ENCODE measurements at regions not wholly inside any gene's neighbourhood (a gene's known extent, or its start where the extent isn't known, plus 50 kb on each side); places are given as distances from the start of the nearest gene placed in this dataset.

DNA sequence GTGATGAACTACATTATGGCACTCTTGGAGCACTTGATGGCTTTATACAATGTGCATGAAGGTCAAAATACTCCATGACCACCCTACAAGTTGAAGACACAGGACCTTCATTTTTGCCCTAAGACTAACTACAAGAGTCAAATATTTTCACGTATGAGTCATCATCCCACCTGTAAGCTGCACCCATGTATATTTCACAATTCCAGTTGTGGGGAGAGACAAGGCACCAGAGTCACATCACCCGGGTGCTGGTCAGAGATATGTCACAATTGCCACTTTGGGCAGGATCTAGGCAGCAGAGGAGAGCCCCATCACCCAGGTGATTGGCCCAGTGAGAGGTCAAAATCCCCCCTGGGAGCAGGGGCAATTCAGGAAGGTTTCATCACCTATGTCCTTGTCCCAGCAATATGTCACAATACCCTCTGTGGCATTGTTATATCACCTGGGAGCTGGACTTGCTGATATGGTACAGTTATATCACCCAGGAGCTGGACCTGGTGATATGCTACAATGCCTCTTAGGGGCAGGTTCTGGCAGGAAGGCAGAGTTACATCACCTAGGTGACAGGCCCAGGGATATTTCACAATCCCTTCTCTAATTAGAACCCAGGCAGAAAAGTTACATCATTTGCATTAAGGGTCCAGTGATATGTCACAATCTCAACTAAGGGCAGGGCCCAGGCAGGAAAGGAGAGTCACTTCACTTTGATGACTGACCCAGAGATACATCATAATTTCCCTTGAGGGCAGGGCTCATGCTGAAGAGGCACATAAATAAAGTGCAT, 1839.2 kb downstream of the TP53TG3F start:
- H3K27ac ChIP-seq (ENCODE audit: low read depth, low read length): no peak overlapping the region
- no peak for TF ChIP-seq CTCF (IDR thresholded peaks at IDR 0.05; ENCODE audit: low read depth, low read length, poor library complexity, severe bottlenecking)
- TF ChIP-seq EZH2phosphoT487 (IDR thresholded peaks at IDR 0.05; ENCODE audit: borderline replicate concordance, low read length): no peak
- no peaks in the 10 kb centered on the region for H3F3A ChIP-seq (ENCODE audit: control insufficient read depth, insufficient read depth)
- no peaks in the 10 kb centered on the region for H3K36me3 ChIP-seq (ENCODE audit: control insufficient read depth, low read length)
- H3K9me3 ChIP-seq (ENCODE audit: control insufficient read depth, insufficient read depth, low read length): no peaks in the 10 kb centered on the region
- no peak overlapping the region for H3K4me2 ChIP-seq (ENCODE audit: low read length)
- H3K4me3 ChIP-seq (ENCODE audit: low read length): no peak overlapping the region
- no peaks in the 10 kb centered on the region for H3K27me3 ChIP-seq (ENCODE audit: control insufficient read depth, low read length)
- H3K79me2 ChIP-seq (ENCODE audit: control insufficient read depth, low read length): no peaks in the 10 kb centered on the region
- no peaks in the 10 kb centered on the region for H4K20me1 ChIP-seq (ENCODE audit: control insufficient read depth, insufficient read depth, low read depth, low read length)
- no peaks in the 10 kb centered on the region for H3K4me1 ChIP-seq (ENCODE audit: control insufficient read depth, low read length)
- H3K9me2 ChIP-seq (replicated peaks; ENCODE audit: control insufficient read depth, low read length): no peaks in the 10 kb centered on the region

DNA sequence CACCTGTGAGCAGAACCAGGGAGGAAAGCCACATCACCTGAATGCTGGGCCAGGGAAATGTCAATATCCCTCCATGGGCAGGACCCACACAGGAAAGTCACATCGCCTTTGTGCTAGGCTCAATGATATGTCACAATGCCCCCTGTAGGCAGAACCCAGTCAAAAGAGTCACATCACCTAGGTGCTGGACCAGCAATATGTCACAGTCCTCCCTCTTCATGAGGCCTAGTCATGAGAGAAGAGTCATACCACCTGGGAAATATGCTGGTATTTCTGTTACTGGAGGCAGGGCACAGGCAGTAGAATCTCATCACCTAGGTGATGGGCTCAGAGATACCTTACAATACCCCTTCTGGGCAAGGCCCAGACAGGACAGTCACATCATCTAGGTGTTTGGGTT, 1843.4 kb downstream of the TP53TG3F start:
- no peaks in the 10 kb centered on the region for H3K79me2 ChIP-seq (ENCODE audit: control insufficient read depth, low read length)
- H3K4me2 ChIP-seq (ENCODE audit: low read length): no peak overlapping the region
- H3K27ac ChIP-seq (ENCODE audit: low read depth, low read length): no peak overlapping the region
- TF ChIP-seq CTCF (IDR thresholded peaks at IDR 0.05; ENCODE audit: low read depth, low read length, poor library complexity, severe bottlenecking) (no peak), EZH2phosphoT487 (IDR thresholded peaks at IDR 0.05; ENCODE audit: borderline replicate concordance, low read length) (no peak)
- no peak overlapping the region for H3K4me3 ChIP-seq (ENCODE audit: low read length)
- no peaks in the 10 kb centered on the region for H3K9me2 ChIP-seq (replicated peaks; ENCODE audit: control insufficient read depth, low read length)
- no peaks in the 10 kb centered on the region for H3F3A ChIP-seq (ENCODE audit: control insufficient read depth, insufficient read depth)
- no peaks in the 10 kb centered on the region for H3K27me3 ChIP-seq (ENCODE audit: control insufficient read depth, low read length)
- no peaks in the 10 kb centered on the region for H3K36me3 ChIP-seq (ENCODE audit: control insufficient read depth, low read length)
- H4K20me1 ChIP-seq (ENCODE audit: control insufficient read depth, insufficient read depth, low read depth, low read length): no peaks in the 10 kb centered on the region
- H3K9me3 ChIP-seq (ENCODE audit: control insufficient read depth, insufficient read depth, low read length): no peaks in the 10 kb centered on the region; the same call in 1 of the 2 replicates
- H3K4me1 ChIP-seq (ENCODE audit: control insufficient read depth, low read length): no peaks in the 10 kb centered on the region

GRCh38 chr16:35305476-35305875, 1846.1 kb downstream of the TP53TG3F start:
- no peaks in the 10 kb centered on the region for H4K20me1 ChIP-seq (ENCODE audit: control insufficient read depth, insufficient read depth, low read depth, low read length)
- H3K4me1 ChIP-seq (ENCODE audit: control insufficient read depth, low read length): no peaks in the 10 kb centered on the region
- H3K4me2 ChIP-seq (ENCODE audit: low read length): no peak overlapping the region
- no peaks in the 10 kb centered on the region for H3K27me3 ChIP-seq (ENCODE audit: control insufficient read depth, low read length)
- no peaks in the 10 kb centered on the region for H3K79me2 ChIP-seq (ENCODE audit: control insufficient read depth, low read length)
- no peaks in the 10 kb centered on the region for H3K36me3 ChIP-seq (ENCODE audit: control insufficient read depth, low read length)
- H3K27ac ChIP-seq (ENCODE audit: low read depth, low read length): no peak overlapping the region
- TF ChIP-seq EZH2phosphoT487 (IDR thresholded peaks at IDR 0.05; ENCODE audit: borderline replicate concordance, low read length) (no peak), CTCF (IDR thresholded peaks at IDR 0.05; ENCODE audit: low read depth, low read length, poor library complexity, severe bottlenecking) (no peak)
- H3F3A ChIP-seq (ENCODE audit: control insufficient read depth, insufficient read depth): no peaks in the 10 kb centered on the region
- peaks cover 4% of the 10 kb centered on the region; the same call in 1 of the 2 replicates for H3K9me3 ChIP-seq (ENCODE audit: control insufficient read depth, insufficient read depth, low read length)
- no peaks in the 10 kb centered on the region for H3K9me2 ChIP-seq (replicated peaks; ENCODE audit: control insufficient read depth, low read length)
- H3K4me3 ChIP-seq (ENCODE audit: low read length): no peak overlapping the region

All from DOHH2 (cell line).